ENCODE measurements at regions not wholly inside any gene's neighbourhood (a gene's known extent, or its start where the extent isn't known, plus 50 kb on each side); places are given as distances from the start of the nearest gene placed in this dataset.

GRCh38 chrX:39073131-39073530 is 271.9 kb downstream of the MID1IP1 start:
- in situ Hi-C loops (cut with MboI; ENCODE audit: low pct_ligation_motif_present in 1 of 4, low pct_unique_long_range_greater_than_20kb in 1 of 4, low sequenced_read_pairs in 3 of 4): no loop called here
- intact Hi-C loops (cut with DNase I; ENCODE audit: low total_unique reads): no loop called here
- Histone ChIP-seq H3K36me3 (no peaks in the 10 kb centered on the region), H3K27ac (no peak overlapping the region), H3K4me1 (no peaks in the 10 kb centered on the region), H3K4me3 (no peak overlapping the region), H3K27me3 (no peaks in the 10 kb centered on the region), H3K9me3 (no peaks in the 10 kb centered on the region)
- no peak for DNase-seq
- WGBS, 2 donors (ENCODE audit: low coverage in 1 of 2): 86% methylated on average over 2 of the region's 2 CpGs; no CpG with 5 or more reads in 1 of the 2 donors
- TF ChIP-seq EP300 (IDR thresholded peaks at IDR 0.05; ENCODE audit: low read depth) (no peak), POLR2A (IDR thresholded peaks at IDR 0.05) (no peak), POLR2AphosphoS5 (IDR thresholded peaks at IDR 0.05) (no peak), CTCF (IDR thresholded peaks at IDR 0.05) (no peak)

GRCh38 chrX:39096599-39096998 is 295.3 kb downstream of the MID1IP1 start:
- Histone ChIP-seq H3K36me3 (no peaks in the 10 kb centered on the region), H3K27me3 (no peaks in the 10 kb centered on the region), H3K4me3 (no peak overlapping the region), H3K9me3 (no peaks in the 10 kb centered on the region), H3K27ac (no peak overlapping the region), H3K4me1 (no peaks in the 10 kb centered on the region)
- TF ChIP-seq POLR2AphosphoS5 (IDR thresholded peaks at IDR 0.05): no peak
- no peak for TF ChIP-seq CTCF (IDR thresholded peaks at IDR 0.05)
- no peak for TF ChIP-seq POLR2A (IDR thresholded peaks at IDR 0.05)
- TF ChIP-seq EP300 (IDR thresholded peaks at IDR 0.05; ENCODE audit: low read depth): no peak
- DNase-seq: no peak
- WGBS, 2 donors (ENCODE audit: low coverage in 1 of 2): 54% methylated on average over 1 of the region's 1 CpG; no CpG with 5 or more reads in 1 of the 2 donors
- intact Hi-C loops (cut with DNase I; ENCODE audit: low total_unique reads): loop anchor here (5.0 kb wide), 1 partner anchor 66 kb away; no protein-coding TSS in a partner anchor
- in situ Hi-C loops (cut with MboI; ENCODE audit: low pct_ligation_motif_present in 1 of 4, low pct_unique_long_range_greater_than_20kb in 1 of 4, low sequenced_read_pairs in 3 of 4): no loop called here

- H3K27me3 ChIP-seq: no peaks in the 10 kb centered on the region
- 50 to 69% methylated on average over 1 of the region's 1 CpG for WGBS, 2 donors (ENCODE audit: low coverage in 1 of 2)
- in situ Hi-C loops (cut with MboI; ENCODE audit: low pct_ligation_motif_present in 1 of 4, low pct_unique_long_range_greater_than_20kb in 1 of 4, low sequenced_read_pairs in 3 of 4) (no loop called here), intact Hi-C loops (cut with DNase I; ENCODE audit: low total_unique reads) (no loop called here)
- no peak for TF ChIP-seq POLR2AphosphoS5 (IDR thresholded peaks at IDR 0.05)
- TF ChIP-seq CTCF (IDR thresholded peaks at IDR 0.05): no peak
- no peak for TF ChIP-seq POLR2A (IDR thresholded peaks at IDR 0.05)
- TF ChIP-seq EP300 (IDR thresholded peaks at IDR 0.05; ENCODE audit: low read depth): no peak
- no peak overlapping the region for H3K4me3 ChIP-seq
- DNase-seq: no peak
- H3K27ac ChIP-seq: no peak overlapping the region
- H3K9me3 ChIP-seq: no peaks in the 10 kb centered on the region
- no peaks in the 10 kb centered on the region for H3K36me3 ChIP-seq
- no peaks in the 10 kb centered on the region for H3K4me1 ChIP-seq
These were observed 303.5 kb downstream of the MID1IP1 start for GRCh38 chrX:39104745-39105144.

GRCh38 chrX:39112143-39112542 is 310.9 kb downstream of the MID1IP1 start:
- H3K4me3 ChIP-seq: no peak overlapping the region
- intact Hi-C loops (cut with DNase I; ENCODE audit: low total_unique reads) (no loop called here), in situ Hi-C loops (cut with MboI; ENCODE audit: low pct_ligation_motif_present in 1 of 4, low pct_unique_long_range_greater_than_20kb in 1 of 4, low sequenced_read_pairs in 3 of 4) (loop anchor here in 1 of 4 donors (10.0 kb wide), 1 partner anchor 167 kb away; no protein-coding TSS in a partner anchor)
- no peak for DNase-seq
- no peak overlapping the region for H3K27ac ChIP-seq
- TF ChIP-seq POLR2A (IDR thresholded peaks at IDR 0.05) (no peak), CTCF (IDR thresholded peaks at IDR 0.05) (no peak), EP300 (IDR thresholded peaks at IDR 0.05; ENCODE audit: low read depth) (no peak), POLR2AphosphoS5 (IDR thresholded peaks at IDR 0.05) (no peak)
- 73% methylated on average over 3 of the region's 3 CpGs; no CpG with 5 or more reads in 1 of the 2 donors for WGBS, 2 donors (ENCODE audit: low coverage in 1 of 2)
- no peaks in the 10 kb centered on the region for H3K9me3 ChIP-seq
- no peaks in the 10 kb centered on the region for H3K4me1 ChIP-seq
- no peaks in the 10 kb centered on the region for H3K36me3 ChIP-seq
- H3K27me3 ChIP-seq: no peaks in the 10 kb centered on the region

All from transverse colon (tissue), 4 donors.